Testis (tissue), 2 donors: ENCODE measurements at regions not wholly inside any gene's neighbourhood (a gene's known extent, or its start where the extent isn't known, plus 50 kb on each side); places are given as distances from the start of the nearest gene placed in this dataset.
"Not testable (repeated sequence)": the region's sequence is repeated elsewhere in the genome, so short reads cannot be mapped to it uniquely, and the experiment has no call there.

Experiments
- POLR2A ChIP-seq: fragments of 450-650 bp; IDR thresholded peaks from one replicate; pipeline ENCODE4 v1.6.1; 2017; ENCODE audit warnings: antibody characterized with exemption, mild to moderate bottlenecking, moderate library complexity
- TF ChIP-seq, protein P1 (sequence below), 3 experiments: fragments of 450-650 bp in 2 of 3; fragments of 200-600 bp in 1 of 3; sonication (generic) in 1 of 3; IDR thresholded peaks; one replicate each; pipeline ENCODE4 v1.5.1; 2016 to 2019; ENCODE audit warnings: antibody characterized with exemption in 3 of 3, mild to moderate bottlenecking in 2 of 3, moderate library complexity in 1 of 3

DNA sequence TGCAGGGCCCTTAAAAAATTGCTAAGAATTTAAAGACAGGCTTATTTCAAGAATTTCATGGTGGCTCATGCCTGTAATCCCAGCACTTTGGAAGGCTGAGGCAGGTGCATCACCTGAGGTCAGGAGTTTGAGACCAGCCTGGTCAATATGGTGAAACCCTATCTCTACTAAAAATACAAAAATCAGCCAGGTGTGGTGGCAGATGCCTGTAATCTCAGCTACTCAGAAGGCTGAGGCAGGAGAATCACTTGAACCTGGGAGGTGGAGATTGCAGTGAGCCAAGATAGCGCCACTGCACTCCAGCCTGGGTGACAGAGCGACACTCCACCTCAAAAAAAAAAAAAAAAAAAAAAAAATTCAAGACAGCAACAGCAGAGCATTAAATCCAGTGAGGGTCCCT is 153.3 kb downstream of the MYLK4 start:
- TF ChIP-seq, protein P1, sequence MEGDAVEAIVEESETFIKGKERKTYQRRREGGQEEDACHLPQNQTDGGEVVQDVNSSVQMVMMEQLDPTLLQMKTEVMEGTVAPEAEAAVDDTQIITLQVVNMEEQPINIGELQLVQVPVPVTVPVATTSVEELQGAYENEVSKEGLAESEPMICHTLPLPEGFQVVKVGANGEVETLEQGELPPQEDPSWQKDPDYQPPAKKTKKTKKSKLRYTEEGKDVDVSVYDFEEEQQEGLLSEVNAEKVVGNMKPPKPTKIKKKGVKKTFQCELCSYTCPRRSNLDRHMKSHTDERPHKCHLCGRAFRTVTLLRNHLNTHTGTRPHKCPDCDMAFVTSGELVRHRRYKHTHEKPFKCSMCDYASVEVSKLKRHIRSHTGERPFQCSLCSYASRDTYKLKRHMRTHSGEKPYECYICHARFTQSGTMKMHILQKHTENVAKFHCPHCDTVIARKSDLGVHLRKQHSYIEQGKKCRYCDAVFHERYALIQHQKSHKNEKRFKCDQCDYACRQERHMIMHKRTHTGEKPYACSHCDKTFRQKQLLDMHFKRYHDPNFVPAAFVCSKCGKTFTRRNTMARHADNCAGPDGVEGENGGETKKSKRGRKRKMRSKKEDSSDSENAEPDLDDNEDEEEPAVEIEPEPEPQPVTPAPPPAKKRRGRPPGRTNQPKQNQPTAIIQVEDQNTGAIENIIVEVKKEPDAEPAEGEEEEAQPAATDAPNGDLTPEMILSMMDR (IDR thresholded peaks at IDR 0.05) = not testable (repeated sequence)
- TF ChIP-seq POLR2A = not testable (repeated sequence)
